Uterus (tissue), 2 donors: ENCODE measurements at regions not wholly inside any gene's neighbourhood (a gene's known extent, or its start where the extent isn't known, plus 50 kb on each side); places are given as distances from the start of the nearest gene placed in this dataset.

Experiments
- POLR2A ChIP-seq, 2 donors: fragments of 450-650 bp; IDR thresholded peaks; one replicate each; pipeline ENCODE4 v1.6.1; 2016; ENCODE audit warnings: antibody characterized with exemption in 2 of 2, mild to moderate bottlenecking in 1 of 2, moderate library complexity in 1 of 2
- TF ChIP-seq, protein P1 (sequence below), 4 experiments: fragments of 200-600 bp in 2 of 4; fragments of 450-650 bp in 2 of 4; sonication (generic) in 2 of 4; IDR thresholded peaks; one replicate each; pipeline ENCODE4 v1.5.1; 2016 to 2019; ENCODE audit warnings: antibody characterized with exemption in 4 of 4, mild to moderate bottlenecking in 2 of 4, moderate library complexity in 1 of 4

DNA sequence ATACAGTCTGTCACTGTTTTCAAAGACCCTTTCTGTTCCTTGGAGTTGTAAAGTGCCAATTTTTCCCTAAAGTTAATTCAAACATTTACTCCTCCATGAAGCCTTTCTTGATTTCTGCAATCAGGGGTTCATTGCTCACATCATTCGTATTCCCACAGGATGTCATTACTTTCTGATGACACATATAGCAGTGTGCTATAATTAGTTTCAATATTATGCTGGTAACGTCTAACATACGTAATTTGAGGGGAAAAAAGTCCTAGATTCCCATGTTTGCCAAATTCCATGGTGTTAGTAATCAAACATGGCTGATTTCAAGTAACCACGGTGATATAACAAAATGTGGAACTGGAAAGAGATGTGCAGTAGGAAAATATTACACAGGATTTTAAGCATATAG, 468.2 kb upstream of the MEF2C start:
- TF ChIP-seq, protein P1, sequence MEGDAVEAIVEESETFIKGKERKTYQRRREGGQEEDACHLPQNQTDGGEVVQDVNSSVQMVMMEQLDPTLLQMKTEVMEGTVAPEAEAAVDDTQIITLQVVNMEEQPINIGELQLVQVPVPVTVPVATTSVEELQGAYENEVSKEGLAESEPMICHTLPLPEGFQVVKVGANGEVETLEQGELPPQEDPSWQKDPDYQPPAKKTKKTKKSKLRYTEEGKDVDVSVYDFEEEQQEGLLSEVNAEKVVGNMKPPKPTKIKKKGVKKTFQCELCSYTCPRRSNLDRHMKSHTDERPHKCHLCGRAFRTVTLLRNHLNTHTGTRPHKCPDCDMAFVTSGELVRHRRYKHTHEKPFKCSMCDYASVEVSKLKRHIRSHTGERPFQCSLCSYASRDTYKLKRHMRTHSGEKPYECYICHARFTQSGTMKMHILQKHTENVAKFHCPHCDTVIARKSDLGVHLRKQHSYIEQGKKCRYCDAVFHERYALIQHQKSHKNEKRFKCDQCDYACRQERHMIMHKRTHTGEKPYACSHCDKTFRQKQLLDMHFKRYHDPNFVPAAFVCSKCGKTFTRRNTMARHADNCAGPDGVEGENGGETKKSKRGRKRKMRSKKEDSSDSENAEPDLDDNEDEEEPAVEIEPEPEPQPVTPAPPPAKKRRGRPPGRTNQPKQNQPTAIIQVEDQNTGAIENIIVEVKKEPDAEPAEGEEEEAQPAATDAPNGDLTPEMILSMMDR (IDR thresholded peaks at IDR 0.05): no peak
- TF ChIP-seq POLR2A (IDR thresholded peaks at IDR 0.05): no peak
